T-helper 1 cell treated with Interleukin-12 subunit alpha and Interleukin-12 subunit beta and Interleukin-4 antibody, amounts not matched to agents 30 μg/mL and 1 μg/mL, for 36 hours (primary cell): ENCODE measurements at regions not wholly inside any gene's neighbourhood (a gene's known extent, or its start where the extent isn't known, plus 50 kb on each side); places are given as distances from the start of the nearest gene placed in this dataset.
"Not testable (repeated sequence)": the region's sequence is repeated elsewhere in the genome, so short reads cannot be mapped to it uniquely, and the experiment has no call there.

Source experiments
- H3K27ac Mint-ChIP-seq: one replicate; pipeline ENCODE4 v1.8.0; 2021; ENCODE audit warnings: mild to moderate bottlenecking, mixed read lengths
- H3K27me3 Mint-ChIP-seq: one replicate; pipeline ENCODE4 v1.8.0; 2021; ENCODE audit warnings: low read depth, mixed read lengths
- H3K36me3 Mint-ChIP-seq: one replicate; pipeline ENCODE4 v1.8.0; 2021; ENCODE audit warnings: low read depth, mixed read lengths
- H3K4me1 Mint-ChIP-seq: one replicate; pipeline ENCODE4 v1.8.0; 2021; ENCODE audit warnings: low read depth, mixed read lengths
- H3K4me3 Mint-ChIP-seq: one replicate; pipeline ENCODE4 v1.8.0; 2021; ENCODE audit warnings: mild to moderate bottlenecking, moderate library complexity, mixed read lengths
- H3K9me3 Mint-ChIP-seq: one replicate; pipeline ENCODE4 v1.8.0; 2021; ENCODE audit warnings: mixed read lengths

DNA sequence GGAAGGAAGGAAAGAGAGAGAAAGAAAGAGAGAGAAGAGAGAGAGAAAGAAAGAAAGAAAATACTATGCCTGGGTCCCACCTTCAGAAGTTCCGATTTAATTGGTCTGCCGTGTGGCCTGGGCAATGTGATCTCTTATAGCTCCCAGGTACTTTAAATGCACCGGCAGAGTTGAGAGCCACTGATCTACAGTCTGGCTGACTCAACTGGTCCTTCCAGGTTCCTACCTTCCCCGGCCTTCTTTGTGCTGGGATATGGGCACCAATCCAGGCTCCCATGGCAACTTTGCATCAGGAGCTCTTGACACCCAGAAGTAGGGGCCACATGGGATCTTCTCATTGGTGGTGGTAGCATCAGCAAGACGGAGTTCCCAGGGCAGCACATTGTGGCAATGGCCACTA lies 186.5 kb upstream of the ATP6AP2 start:
- H3K27ac Mint-ChIP-seq: no peak overlapping the region
- no peak overlapping the region for H3K4me3 Mint-ChIP-seq
- no peaks in the 10 kb centered on the region for H3K27me3 Mint-ChIP-seq
- no peaks in the 10 kb centered on the region for H3K4me1 Mint-ChIP-seq
- H3K36me3 Mint-ChIP-seq: no peaks in the 10 kb centered on the region
- H3K9me3 Mint-ChIP-seq: no peaks in the 10 kb centered on the region

- no peaks in the 10 kb centered on the region for H3K27me3 Mint-ChIP-seq
- no peaks in the 10 kb centered on the region for H3K9me3 Mint-ChIP-seq
- H3K4me3 Mint-ChIP-seq: no peak overlapping the region
- H3K27ac Mint-ChIP-seq: no peak overlapping the region
- no peaks in the 10 kb centered on the region for H3K4me1 Mint-ChIP-seq
- H3K36me3 Mint-ChIP-seq: no peaks in the 10 kb centered on the region
Measured at GRCh38 chrX:40392599-40392998, 188.2 kb upstream of the ATP6AP2 start.

GRCh38 chrX:40391662-40392061 lies 189.1 kb upstream of the ATP6AP2 start:
- no peak overlapping the region for H3K27ac Mint-ChIP-seq
- H3K4me1 Mint-ChIP-seq: no peaks in the 10 kb centered on the region
- H3K27me3 Mint-ChIP-seq: no peaks in the 10 kb centered on the region
- H3K9me3 Mint-ChIP-seq: no peaks in the 10 kb centered on the region
- no peak overlapping the region for H3K4me3 Mint-ChIP-seq
- H3K36me3 Mint-ChIP-seq: no peaks in the 10 kb centered on the region

DNA sequence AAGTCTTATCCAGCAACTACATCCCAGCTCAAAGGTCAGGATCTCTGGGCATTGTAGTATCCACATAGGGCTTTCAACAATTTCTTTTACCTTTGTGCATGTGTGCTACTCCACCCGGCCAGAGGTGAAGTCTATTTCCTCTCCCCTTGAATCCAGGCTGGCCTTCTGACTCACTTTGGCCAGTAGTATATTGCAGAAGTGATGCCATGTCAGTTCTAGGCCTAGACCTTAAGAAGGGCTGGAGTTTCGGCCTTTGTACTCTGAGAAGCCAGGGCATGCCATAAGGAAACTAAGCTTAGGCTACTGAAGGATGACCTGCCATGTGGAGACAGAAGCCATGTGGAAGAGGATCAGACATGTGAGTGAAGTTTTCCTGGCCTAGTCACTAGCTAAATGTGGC lies 191.2 kb upstream of the ATP6AP2 start:
- no peaks in the 10 kb centered on the region for H3K4me1 Mint-ChIP-seq
- H3K36me3 Mint-ChIP-seq: no peaks in the 10 kb centered on the region
- no peak overlapping the region for H3K4me3 Mint-ChIP-seq
- no peaks in the 10 kb centered on the region for H3K27me3 Mint-ChIP-seq
- no peak overlapping the region for H3K27ac Mint-ChIP-seq
- H3K9me3 Mint-ChIP-seq: no peaks in the 10 kb centered on the region

GRCh38 chrX:40388441-40388840 lies 192.3 kb upstream of the ATP6AP2 start:
- no peak overlapping the region for H3K4me3 Mint-ChIP-seq
- no peaks in the 10 kb centered on the region for H3K27me3 Mint-ChIP-seq
- no peaks in the 10 kb centered on the region for H3K9me3 Mint-ChIP-seq
- H3K4me1 Mint-ChIP-seq: no peaks in the 10 kb centered on the region
- no peak overlapping the region for H3K27ac Mint-ChIP-seq
- H3K36me3 Mint-ChIP-seq: no peaks in the 10 kb centered on the region

DNA sequence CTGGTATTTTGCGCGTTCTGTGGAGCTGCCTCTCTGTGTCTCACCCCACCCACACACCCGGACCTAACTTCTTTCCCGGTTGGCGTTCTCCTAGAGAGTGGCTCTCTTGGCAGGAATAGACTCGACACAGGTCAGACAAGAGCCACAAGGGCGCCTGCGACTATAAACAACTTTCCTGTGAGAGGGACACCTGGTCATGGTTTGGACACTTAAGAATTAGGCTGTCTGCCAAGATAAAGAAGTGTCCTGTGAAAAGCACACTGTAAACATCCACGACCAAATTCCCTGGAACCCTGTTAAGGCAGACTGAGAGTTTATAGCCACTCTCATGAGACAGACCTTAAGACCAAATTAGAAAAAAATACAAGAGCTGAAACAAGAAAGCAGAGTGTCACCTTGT lies 192.9 kb upstream of the ATP6AP2 start:
- not testable (repeated sequence) for H3K27ac Mint-ChIP-seq, H3K9me3 Mint-ChIP-seq, H3K4me1 Mint-ChIP-seq, H3K36me3 Mint-ChIP-seq, H3K27me3 Mint-ChIP-seq, H3K4me3 Mint-ChIP-seq

GRCh38 chrX:40387311-40387710 lies 193.5 kb upstream of the ATP6AP2 start:
- not testable (repeated sequence) for H3K9me3 Mint-ChIP-seq, H3K27ac Mint-ChIP-seq, H3K36me3 Mint-ChIP-seq, H3K4me1 Mint-ChIP-seq, H3K4me3 Mint-ChIP-seq, H3K27me3 Mint-ChIP-seq

DNA sequence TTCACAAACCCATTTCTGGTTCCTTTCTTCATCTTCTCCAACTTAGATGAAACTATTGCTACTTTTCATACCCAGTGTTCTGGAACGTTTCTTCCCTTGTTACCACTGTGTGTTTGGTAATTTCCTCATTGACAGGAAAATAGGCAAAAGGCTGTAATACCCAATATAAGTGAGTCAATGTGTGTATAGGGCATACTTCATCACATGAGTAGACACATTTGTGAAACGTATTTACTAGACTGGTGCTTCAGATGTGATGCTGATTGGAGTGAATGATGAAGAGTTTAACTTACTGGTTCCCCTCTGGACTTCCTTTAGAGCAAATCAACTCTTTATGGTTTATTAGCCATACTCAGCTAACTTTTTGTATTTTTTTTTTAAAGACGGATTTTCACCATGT lies 195.1 kb upstream of the ATP6AP2 start:
- Mint-ChIP-seq H3K36me3 (no peaks in the 10 kb centered on the region), H3K4me1 (no peaks in the 10 kb centered on the region), H3K27me3 (no peaks in the 10 kb centered on the region), H3K4me3 (no peak overlapping the region), H3K27ac (no peak overlapping the region), H3K9me3 (no peaks in the 10 kb centered on the region)

DNA sequence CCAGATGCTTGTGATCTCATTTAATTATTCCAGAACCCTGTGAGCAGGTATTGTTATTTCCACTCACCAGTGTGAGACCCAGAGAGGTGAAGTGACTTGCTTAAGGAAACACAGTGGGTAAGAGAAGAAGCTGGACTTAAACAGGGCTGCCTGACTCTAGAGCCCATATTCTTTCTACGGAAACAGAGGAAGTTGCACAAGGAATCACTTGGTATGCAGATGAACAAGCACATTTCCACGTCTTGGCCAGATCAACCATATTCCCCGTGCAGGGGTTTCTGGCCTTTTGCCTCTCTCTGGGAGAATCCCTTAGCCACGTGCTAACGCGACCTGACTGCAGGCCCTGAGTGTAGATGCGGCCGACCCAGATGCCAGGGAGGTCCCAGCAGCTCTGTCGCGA lies 195.5 kb upstream of the ATP6AP2 start:
- Mint-ChIP-seq H3K4me1 (no peaks in the 10 kb centered on the region), H3K9me3 (no peaks in the 10 kb centered on the region), H3K27ac (no peak overlapping the region), H3K4me3 (no peak overlapping the region), H3K36me3 (no peaks in the 10 kb centered on the region), H3K27me3 (no peaks in the 10 kb centered on the region)

DNA sequence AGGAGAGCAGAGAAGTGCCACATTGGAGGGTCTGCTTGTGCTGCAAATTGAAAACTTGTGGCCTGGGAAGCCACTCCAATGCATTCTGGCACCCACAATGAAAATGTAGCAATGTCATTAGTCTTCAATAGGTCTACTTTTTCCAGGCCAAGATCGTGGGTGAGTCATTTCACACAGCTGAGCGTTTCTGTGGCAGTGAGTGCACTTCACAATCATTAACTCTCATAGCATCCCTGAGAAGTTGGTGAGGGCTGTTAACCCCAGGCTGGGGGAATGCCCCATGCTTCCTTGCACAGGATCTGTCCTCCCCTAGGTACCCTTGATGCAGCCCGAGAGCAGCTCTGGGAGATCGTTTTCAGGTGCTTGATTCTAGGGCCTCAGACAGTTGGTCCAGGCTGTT lies 196.8 kb upstream of the ATP6AP2 start:
- Mint-ChIP-seq H3K27ac (no peak overlapping the region), H3K27me3 (peaks cover 3% of the 10 kb centered on the region), H3K4me3 (no peak overlapping the region), H3K9me3 (no peaks in the 10 kb centered on the region), H3K4me1 (no peaks in the 10 kb centered on the region), H3K36me3 (no peaks in the 10 kb centered on the region)

- Mint-ChIP-seq H3K36me3 (peaks cover 2% of the 10 kb centered on the region), H3K27me3 (peaks cover 6% of the 10 kb centered on the region), H3K4me1 (no peaks in the 10 kb centered on the region), H3K27ac (no peak overlapping the region), H3K9me3 (no peaks in the 10 kb centered on the region), H3K4me3 (no peak overlapping the region)
Measured at GRCh38 chrX:40383360-40383759, 197.4 kb upstream of the ATP6AP2 start.

DNA sequence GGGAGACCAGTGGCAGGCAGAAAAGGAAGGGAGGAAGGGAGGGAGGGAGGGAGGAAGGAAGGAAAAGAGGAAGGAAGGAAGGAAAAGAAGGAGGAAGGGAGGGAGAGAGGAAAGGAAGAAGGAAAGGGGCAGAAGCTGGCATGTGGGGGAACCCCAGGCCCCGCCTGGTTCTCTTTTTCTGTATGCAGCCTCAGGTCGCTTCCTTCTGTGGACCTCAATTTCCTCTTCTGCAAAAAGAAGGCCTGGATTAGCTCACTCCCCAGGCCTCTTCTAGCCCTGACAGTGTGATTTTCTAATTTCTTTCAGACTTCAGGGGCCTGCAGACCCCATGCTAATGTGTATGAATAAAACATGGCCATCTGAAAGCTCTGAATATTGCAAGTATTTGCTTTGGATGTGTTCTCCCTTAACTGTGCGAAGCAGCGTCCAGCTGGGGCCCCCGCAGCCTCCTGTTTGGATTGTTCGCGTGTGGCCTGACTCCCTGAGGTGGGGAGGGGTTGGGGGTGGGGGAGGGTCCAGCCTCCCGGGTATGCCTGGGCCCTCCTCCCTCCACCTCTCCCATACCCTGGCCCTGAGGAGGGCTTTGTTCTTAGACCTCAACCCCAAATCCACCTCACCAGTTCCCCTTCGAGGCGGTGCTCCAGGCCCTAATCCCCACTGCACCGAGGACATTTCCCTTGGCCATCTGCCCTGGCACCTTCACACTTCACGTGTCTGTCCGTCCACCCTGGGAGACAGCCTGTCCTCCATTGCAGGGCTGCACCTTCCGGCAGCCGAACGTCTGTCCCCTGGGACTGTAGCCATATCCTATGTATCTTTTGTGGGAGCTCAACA lies 199.9 kb upstream of the ATP6AP2 start:
- Mint-ChIP-seq H3K4me1 (no peaks in the 10 kb centered on the region), H3K27ac (no peak overlapping the region), H3K27me3 (peaks cover 6% of the 10 kb centered on the region), H3K4me3 (no peak overlapping the region), H3K9me3 (no peaks in the 10 kb centered on the region), H3K36me3 (peaks cover 2% of the 10 kb centered on the region)

- Mint-ChIP-seq H3K36me3 (peaks cover 2% of the 10 kb centered on the region), H3K4me1 (no peaks in the 10 kb centered on the region), H3K27ac (no peak overlapping the region), H3K9me3 (no peaks in the 10 kb centered on the region), H3K4me3 (no peak overlapping the region), H3K27me3 (peaks cover 6% of the 10 kb centered on the region)
Measured at GRCh38 chrX:40377684-40378083, 203.1 kb upstream of the ATP6AP2 start.

DNA sequence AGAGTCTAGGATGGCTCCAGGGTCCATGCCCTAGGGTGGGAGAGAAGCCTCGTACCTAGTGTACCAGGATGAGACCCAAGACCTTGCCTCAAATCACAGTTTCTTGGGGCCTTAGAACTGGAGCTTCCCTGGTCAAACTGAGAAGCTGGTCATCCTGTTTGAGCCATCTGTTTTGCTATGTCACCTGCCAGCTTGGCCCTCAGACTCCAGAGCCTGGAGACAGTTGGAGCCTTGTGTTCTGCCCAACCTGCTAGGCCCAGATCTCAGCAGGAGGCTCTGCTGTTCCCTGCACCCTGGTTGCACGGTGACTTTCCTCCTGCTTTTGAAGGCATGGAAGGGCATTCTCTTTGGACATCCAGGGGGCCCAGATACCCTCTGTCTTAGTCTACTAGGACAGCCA lies 206.3 kb upstream of the ATP6AP2 start:
- Mint-ChIP-seq H3K9me3 (no peaks in the 10 kb centered on the region), H3K36me3 (peaks cover 2% of the 10 kb centered on the region), H3K27ac (no peak overlapping the region), H3K27me3 (peaks cover 10% of the 10 kb centered on the region), H3K4me3 (no peak overlapping the region), H3K4me1 (no peaks in the 10 kb centered on the region)

DNA sequence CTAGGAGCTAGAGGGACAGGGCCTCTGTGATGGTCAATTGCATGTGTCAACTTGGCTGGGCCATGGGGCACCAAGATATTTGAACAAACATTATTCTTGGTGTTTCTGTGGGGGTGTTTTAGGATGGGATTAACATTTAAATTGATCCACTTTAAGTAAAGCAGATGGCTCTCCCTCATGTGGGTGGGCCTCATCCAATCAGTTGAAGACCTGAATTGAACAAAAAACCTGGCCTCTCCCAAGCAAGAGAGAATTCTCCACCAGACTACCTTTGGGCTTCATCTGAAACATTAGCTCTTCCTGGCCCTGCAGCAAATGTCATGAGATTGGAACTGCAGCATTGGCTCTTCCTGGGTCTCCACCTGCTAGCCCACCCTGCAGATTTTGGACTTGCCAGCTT lies 207.1 kb upstream of the ATP6AP2 start:
- peaks cover under 1% of the 10 kb centered on the region for H3K36me3 Mint-ChIP-seq
- no peak overlapping the region for H3K27ac Mint-ChIP-seq
- no peak overlapping the region for H3K4me3 Mint-ChIP-seq
- H3K9me3 Mint-ChIP-seq: no peaks in the 10 kb centered on the region
- peaks cover 5% of the 10 kb centered on the region for H3K27me3 Mint-ChIP-seq
- no peaks in the 10 kb centered on the region for H3K4me1 Mint-ChIP-seq

DNA sequence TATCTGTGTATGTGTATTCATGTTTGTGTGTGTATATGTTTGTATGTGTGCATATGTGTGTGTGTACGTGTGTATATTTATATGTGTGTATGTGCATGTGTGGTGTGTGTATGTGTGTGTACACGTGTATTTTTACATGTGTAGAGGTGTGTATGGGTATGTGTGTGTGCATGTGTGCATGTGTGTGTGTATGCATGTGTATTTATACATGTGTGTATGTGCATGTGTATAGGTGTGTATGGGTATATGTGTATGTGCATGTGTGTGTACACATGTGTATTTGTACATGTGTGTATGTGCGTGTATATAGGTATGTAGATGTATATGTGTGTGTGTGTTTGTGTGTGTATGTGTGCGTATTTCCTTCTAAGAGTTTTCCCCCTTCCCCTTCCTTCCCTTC lies 207.7 kb upstream of the ATP6AP2 start:
- H3K27ac Mint-ChIP-seq: no peak overlapping the region
- H3K4me1 Mint-ChIP-seq: no peaks in the 10 kb centered on the region
- no peaks in the 10 kb centered on the region for H3K36me3 Mint-ChIP-seq
- H3K27me3 Mint-ChIP-seq: peaks cover 4% of the 10 kb centered on the region
- no peak overlapping the region for H3K4me3 Mint-ChIP-seq
- H3K9me3 Mint-ChIP-seq: no peaks in the 10 kb centered on the region
